ENCODE measurements at regions not wholly inside any gene's neighbourhood (a gene's known extent, or its start where the extent isn't known, plus 50 kb on each side); places are given as distances from the start of the nearest gene placed in this dataset.

DNA sequence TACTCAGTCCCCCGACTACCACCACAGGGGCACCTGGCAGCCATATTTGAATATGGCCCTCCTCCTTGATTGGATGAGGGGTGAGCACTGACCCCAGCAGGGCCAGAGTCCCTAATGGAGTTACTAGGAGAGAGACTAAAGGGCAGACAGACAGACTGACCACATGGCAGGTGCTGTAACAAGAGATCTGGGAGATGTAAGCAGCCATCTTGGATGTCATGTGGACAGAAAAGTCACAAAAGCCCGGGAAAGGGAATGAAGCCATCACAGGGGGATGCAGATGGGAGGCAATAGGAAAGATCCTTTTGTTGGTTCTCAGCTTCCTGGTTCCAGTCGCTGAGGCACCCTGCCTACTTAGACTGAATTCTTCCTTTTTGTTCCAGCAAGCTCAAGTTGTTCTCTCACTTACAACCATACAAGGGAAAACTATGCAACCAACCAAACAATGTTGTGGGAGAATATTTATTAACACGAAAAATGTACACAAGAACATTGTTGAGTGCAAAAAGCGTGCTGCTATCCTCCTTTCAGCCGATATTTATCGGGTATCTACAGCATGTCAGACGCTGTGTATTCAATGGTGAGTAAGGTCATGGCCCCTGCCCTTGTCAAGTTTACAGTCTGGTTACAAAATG is 511.6 kb upstream of the PROK2 start:
- DNase-seq (ENCODE audit: insufficient read length, low spot score), result no peak
- no peak for FAIRE-seq
- TF ChIP-seq POLR2AphosphoS5 (IDR thresholded peaks at IDR 0.05; ENCODE audit: low read depth, low read length) (no peak), SPI1 (IDR thresholded peaks at IDR 0.05; ENCODE audit: low read depth, low read length) (no peak), TAF1 (IDR thresholded peaks at IDR 0.05; ENCODE audit: low read depth, low read length) (no peak), POU2F2 (IDR thresholded peaks at IDR 0.05; ENCODE audit: low read depth, low read length) (no peak), POLR2A (IDR thresholded peaks at IDR 0.05; ENCODE audit: low read depth, low read length) (no peak), PAX5 (IDR thresholded peaks at IDR 0.05; ENCODE audit: insufficient read depth, low read length, severe bottlenecking) (no peak)

GRCh38 chr3:72295962-72296450 is 511.1 kb upstream of the PROK2 start:
- no peak for TF ChIP-seq PAX5 (IDR thresholded peaks at IDR 0.05; ENCODE audit: insufficient read depth, low read length, severe bottlenecking)
- no peak for TF ChIP-seq POLR2A (IDR thresholded peaks at IDR 0.05; ENCODE audit: low read depth, low read length)
- TF ChIP-seq POU2F2 (IDR thresholded peaks at IDR 0.05; ENCODE audit: low read depth, low read length), result no peak
- TF ChIP-seq TAF1 (IDR thresholded peaks at IDR 0.05; ENCODE audit: low read depth, low read length), result no peak
- FAIRE-seq, result no peak
- no peak for DNase-seq (ENCODE audit: insufficient read length, low spot score)

- DNase-seq (ENCODE audit: insufficient read length, low spot score), result no peak
- FAIRE-seq, result no peak
- TF ChIP-seq TAF1 (IDR thresholded peaks at IDR 0.05; ENCODE audit: low read depth, low read length) (no peak), SPI1 (IDR thresholded peaks at IDR 0.05; ENCODE audit: low read depth, low read length) (no peak), POLR2A (IDR thresholded peaks at IDR 0.05; ENCODE audit: low read depth, low read length) (no peak), PAX5 (IDR thresholded peaks at IDR 0.05; ENCODE audit: insufficient read depth, low read length, severe bottlenecking) (no peak), POLR2AphosphoS5 (IDR thresholded peaks at IDR 0.05; ENCODE audit: low read depth, low read length) (no peak)
These were observed 510.5 kb upstream of the PROK2 start for GRCh38 chr3:72295276-72295961.

DNA sequence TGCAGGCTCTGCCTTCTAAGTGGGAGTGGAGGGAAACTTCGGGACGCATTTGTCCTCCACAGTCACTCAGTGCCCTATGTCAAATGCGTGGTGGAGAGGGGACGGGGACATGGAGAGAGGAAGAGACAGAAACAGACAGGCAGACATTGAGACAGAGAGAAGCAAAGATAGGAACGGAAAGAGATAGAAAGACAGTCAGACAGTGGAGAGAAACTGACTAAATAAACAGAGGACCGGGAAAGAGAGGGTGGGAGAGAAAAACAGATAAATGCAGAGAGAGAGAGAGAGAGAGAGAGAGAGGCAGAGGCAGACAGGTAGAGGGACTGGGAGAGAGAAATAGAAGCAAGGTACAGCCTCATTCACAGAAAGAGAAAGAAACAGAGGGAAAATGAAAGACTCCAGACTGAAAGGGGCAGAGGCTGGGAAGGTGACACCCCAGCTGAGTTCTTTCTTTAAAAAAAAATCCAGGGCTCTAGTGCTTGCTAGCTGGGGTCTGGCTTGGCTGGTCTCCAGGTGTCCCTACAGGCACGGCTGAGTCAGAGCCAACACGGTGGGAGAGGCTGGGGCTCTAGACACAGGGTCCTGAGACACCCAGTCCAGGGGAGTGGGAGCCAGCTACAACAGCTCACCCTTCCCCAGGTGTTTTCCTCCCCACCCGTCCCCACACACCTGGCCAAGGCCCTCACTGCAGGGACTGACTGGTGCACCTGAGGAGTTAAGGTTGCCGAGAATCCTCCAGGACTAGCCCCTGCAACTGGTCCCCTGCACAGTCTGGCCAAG is 506.1 kb upstream of the PROK2 start:
- DNase-seq (ENCODE audit: insufficient read length, low spot score), result no peak

DNA sequence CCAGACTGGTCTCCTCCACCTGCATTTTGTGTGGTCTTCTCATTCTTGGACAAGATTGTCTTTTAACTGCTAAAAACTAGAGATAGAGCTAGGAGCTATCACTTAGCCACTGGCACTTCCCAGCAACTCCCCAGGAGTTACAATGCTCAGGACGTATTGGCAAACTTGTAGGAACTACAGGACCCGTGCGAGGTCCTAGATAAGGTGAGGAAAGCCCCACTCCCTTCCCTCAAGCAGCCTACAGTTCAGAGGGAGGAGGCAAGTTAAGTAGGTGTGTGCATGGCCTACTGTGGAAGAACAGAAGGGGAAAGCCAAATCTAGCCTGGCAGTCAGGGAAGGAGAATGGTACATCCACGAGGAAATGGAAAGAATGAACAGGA is 504.7 kb upstream of the PROK2 start:
- no peak for TF ChIP-seq TAF1 (IDR thresholded peaks at IDR 0.05; ENCODE audit: low read depth, low read length)
- no peak for TF ChIP-seq PAX5 (IDR thresholded peaks at IDR 0.05; ENCODE audit: insufficient read depth, low read length, severe bottlenecking)
- TF ChIP-seq POU2F2 (IDR thresholded peaks at IDR 0.05; ENCODE audit: low read depth, low read length), result no peak
- DNase-seq (ENCODE audit: insufficient read length, low spot score) (no peak), FAIRE-seq (no peak)

More for the DNA sequence above, 506.1 kb upstream of the PROK2 start:
- TF ChIP-seq SPI1 (IDR thresholded peaks at IDR 0.05; ENCODE audit: low read depth, low read length) (no peak), POU2F2 (IDR thresholded peaks at IDR 0.05; ENCODE audit: low read depth, low read length) (no peak), TAF1 (IDR thresholded peaks at IDR 0.05; ENCODE audit: low read depth, low read length) (no peak), POLR2A (IDR thresholded peaks at IDR 0.05; ENCODE audit: low read depth, low read length) (no peak), POLR2AphosphoS5 (IDR thresholded peaks at IDR 0.05; ENCODE audit: low read depth, low read length) (no peak), PAX5 (IDR thresholded peaks at IDR 0.05; ENCODE audit: insufficient read depth, low read length, severe bottlenecking) (no peak)
- no peak for FAIRE-seq

GRCh38 chr3:72288955-72289691 is 504.2 kb upstream of the PROK2 start:
- FAIRE-seq (peak; percentile 85), DNase-seq (ENCODE audit: insufficient read length, low spot score) (peak; percentile 39)
- TF ChIP-seq TAF1 (IDR thresholded peaks at IDR 0.05; ENCODE audit: low read depth, low read length), result no peak
- peak; percentile 76 for TF ChIP-seq SPI1 (IDR thresholded peaks at IDR 0.05; ENCODE audit: low read depth, low read length)
- peak; percentile 59; the same call in 1 of the 2 replicates for TF ChIP-seq POU2F2 (IDR thresholded peaks at IDR 0.05; ENCODE audit: low read depth, low read length)
- TF ChIP-seq POLR2AphosphoS5 (IDR thresholded peaks at IDR 0.05; ENCODE audit: low read depth, low read length), result no peak
- TF ChIP-seq PAX5 (IDR thresholded peaks at IDR 0.05; ENCODE audit: insufficient read depth, low read length, severe bottlenecking), result no peak
- no peak for TF ChIP-seq POLR2A (IDR thresholded peaks at IDR 0.05; ENCODE audit: low read depth, low read length)

GRCh38 chr3:72287956-72288355 is 503.0 kb upstream of the PROK2 start:
- DNase-seq (ENCODE audit: insufficient read length, low spot score) (no peak), FAIRE-seq (no peak)
- TF ChIP-seq PAX5 (IDR thresholded peaks at IDR 0.05; ENCODE audit: insufficient read depth, low read length, severe bottlenecking) (no peak), POLR2AphosphoS5 (IDR thresholded peaks at IDR 0.05; ENCODE audit: low read depth, low read length) (no peak), TAF1 (IDR thresholded peaks at IDR 0.05; ENCODE audit: low read depth, low read length) (no peak), POU2F2 (IDR thresholded peaks at IDR 0.05; ENCODE audit: low read depth, low read length) (no peak), SPI1 (IDR thresholded peaks at IDR 0.05; ENCODE audit: low read depth, low read length) (no peak), POLR2A (IDR thresholded peaks at IDR 0.05; ENCODE audit: low read depth, low read length) (no peak)

- FAIRE-seq (no peak), DNase-seq (ENCODE audit: insufficient read length, low spot score) (no peak)
- TF ChIP-seq POLR2AphosphoS5 (IDR thresholded peaks at IDR 0.05; ENCODE audit: low read depth, low read length) (no peak), TAF1 (IDR thresholded peaks at IDR 0.05; ENCODE audit: low read depth, low read length) (no peak), POU2F2 (IDR thresholded peaks at IDR 0.05; ENCODE audit: low read depth, low read length) (no peak), POLR2A (IDR thresholded peaks at IDR 0.05; ENCODE audit: low read depth, low read length) (no peak), SPI1 (IDR thresholded peaks at IDR 0.05; ENCODE audit: low read depth, low read length) (no peak), PAX5 (IDR thresholded peaks at IDR 0.05; ENCODE audit: insufficient read depth, low read length, severe bottlenecking) (no peak)
These were observed 500.6 kb upstream of the PROK2 start for GRCh38 chr3:72285502-72285901.

GRCh38 chr3:72284471-72284870 is 499.5 kb upstream of the PROK2 start:
- DNase-seq (ENCODE audit: insufficient read length, low spot score) (no peak), FAIRE-seq (no peak)
- no peak for TF ChIP-seq POLR2AphosphoS5 (IDR thresholded peaks at IDR 0.05; ENCODE audit: low read depth, low read length)
- TF ChIP-seq TAF1 (IDR thresholded peaks at IDR 0.05; ENCODE audit: low read depth, low read length), result no peak
- no peak for TF ChIP-seq SPI1 (IDR thresholded peaks at IDR 0.05; ENCODE audit: low read depth, low read length)
- no peak for TF ChIP-seq POU2F2 (IDR thresholded peaks at IDR 0.05; ENCODE audit: low read depth, low read length)
- no peak for TF ChIP-seq PAX5 (IDR thresholded peaks at IDR 0.05; ENCODE audit: insufficient read depth, low read length, severe bottlenecking)
- TF ChIP-seq POLR2A (IDR thresholded peaks at IDR 0.05; ENCODE audit: low read depth, low read length), result no peak

Data from GM12891 (cell line).